ENCODE measurements at regions not wholly inside any gene's neighbourhood (a gene's known extent, or its start where the extent isn't known, plus 50 kb on each side); places are given as distances from the start of the nearest gene placed in this dataset.
A peak's percentile ranks its signal among the peaks of the same experiment; 100 is the strongest.

DNA sequence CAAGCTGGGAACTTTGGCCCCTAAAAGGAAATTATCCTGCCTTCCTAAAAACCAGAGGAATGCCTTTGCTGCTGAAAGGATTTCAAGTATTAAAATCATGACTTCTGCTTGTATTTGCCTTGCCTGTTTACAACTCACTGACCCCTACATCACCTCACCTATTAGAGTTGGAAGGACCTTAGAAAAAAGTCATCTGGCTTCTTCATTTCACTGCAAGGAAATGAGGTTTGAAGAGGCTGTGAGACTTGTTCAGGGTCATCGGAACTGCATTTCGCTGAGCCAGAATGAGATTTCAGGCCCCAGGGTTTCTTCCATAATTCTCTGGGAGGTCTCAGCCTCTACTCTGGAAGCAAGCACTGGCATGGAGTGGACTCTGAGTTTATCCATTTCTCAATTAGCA is 304.1 kb downstream of the BUD13 start:
- peaks cover 7% of the 10 kb centered on the region for H3K27me3 Mint-ChIP-seq
- H3K4me3 Mint-ChIP-seq, result no peak overlapping the region
- peaks cover 6% of the 10 kb centered on the region for H3K9me3 Mint-ChIP-seq
- no peak for ATAC-seq
- no peaks in the 10 kb centered on the region for H3K36me3 Mint-ChIP-seq
- no peak overlapping the region for H3K27ac Mint-ChIP-seq
- no peaks in the 10 kb centered on the region for H3K4me1 Mint-ChIP-seq

DNA sequence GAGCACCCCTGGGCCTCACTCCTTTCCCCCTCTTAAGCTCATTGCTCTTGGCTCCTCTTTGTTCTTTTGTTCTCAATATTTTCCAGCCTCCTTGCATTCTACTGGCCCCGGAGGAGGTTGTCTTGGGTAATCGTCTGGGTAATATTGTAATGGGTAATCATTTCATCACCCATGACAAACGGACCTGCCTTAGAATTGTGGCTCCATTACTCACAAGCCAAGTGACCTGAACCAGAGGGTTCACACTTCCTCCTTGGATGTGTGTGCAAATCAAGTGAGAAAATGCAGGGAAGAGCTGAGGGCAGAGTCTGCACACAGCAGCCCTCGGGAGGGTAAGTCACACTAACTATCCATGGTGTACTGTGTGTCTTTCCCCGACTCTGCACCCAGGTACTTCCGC is 305.0 kb downstream of the BUD13 start:
- Mint-ChIP-seq H3K27ac (no peak overlapping the region), H3K9me3 (peaks cover 6% of the 10 kb centered on the region), H3K36me3 (no peaks in the 10 kb centered on the region), H3K27me3 (peaks cover 7% of the 10 kb centered on the region), H3K4me3 (no peak overlapping the region), H3K4me1 (no peaks in the 10 kb centered on the region)
- no peak for ATAC-seq

GRCh38 chr11:116466801-116467200 is 306.0 kb downstream of the BUD13 start:
- Mint-ChIP-seq H3K36me3 (no peaks in the 10 kb centered on the region), H3K27me3 (peaks cover 7% of the 10 kb centered on the region), H3K9me3 (peaks cover 6% of the 10 kb centered on the region), H3K4me1 (no peaks in the 10 kb centered on the region), H3K4me3 (no peak overlapping the region), H3K27ac (no peak overlapping the region)
- no peak for ATAC-seq

DNA sequence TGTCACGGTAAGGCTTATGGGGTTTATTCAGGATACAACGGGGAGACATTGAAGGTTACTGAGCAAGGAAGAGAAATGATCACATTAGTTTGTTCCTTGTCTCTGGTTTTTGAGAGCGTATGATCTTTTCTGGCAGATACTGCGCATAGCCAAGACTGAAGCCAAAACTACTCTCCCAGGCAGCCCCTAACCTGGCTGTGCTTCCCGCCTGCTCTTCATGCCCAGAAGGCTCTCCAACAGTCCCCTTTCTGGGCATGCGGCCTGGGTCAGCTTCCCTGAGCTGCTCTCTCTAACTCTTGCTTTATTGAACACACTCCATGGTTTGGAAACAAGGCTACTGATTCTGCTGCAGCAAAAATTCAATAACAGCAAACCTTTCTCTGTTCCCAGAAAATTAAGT is 306.6 kb downstream of the BUD13 start:
- peaks cover 7% of the 10 kb centered on the region for H3K27me3 Mint-ChIP-seq
- no peaks in the 10 kb centered on the region for H3K36me3 Mint-ChIP-seq
- H3K9me3 Mint-ChIP-seq, result peaks cover 2% of the 10 kb centered on the region
- H3K4me3 Mint-ChIP-seq, result no peak overlapping the region
- H3K27ac Mint-ChIP-seq, result no peak overlapping the region
- ATAC-seq, result no peak
- no peaks in the 10 kb centered on the region for H3K4me1 Mint-ChIP-seq

DNA sequence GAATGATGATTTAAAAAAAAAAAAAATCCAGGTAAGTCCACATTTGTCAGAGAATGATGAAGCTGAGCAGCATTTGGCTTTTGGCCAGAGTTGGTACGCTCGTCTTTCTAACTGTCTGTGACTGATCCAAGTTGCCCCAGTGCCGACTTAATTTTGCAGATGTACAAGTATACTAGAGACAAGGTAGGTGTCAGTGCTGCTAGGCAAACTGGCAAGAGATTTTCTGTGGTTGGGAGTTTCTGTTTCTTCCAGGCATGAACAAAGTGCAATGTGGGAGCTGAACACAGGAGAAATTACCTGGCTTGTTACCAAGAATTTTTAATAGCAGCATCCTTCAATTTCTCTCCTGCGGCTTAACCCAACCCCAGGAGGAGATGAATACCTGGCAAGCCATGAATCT is 307.7 kb downstream of the BUD13 start:
- no peak for ATAC-seq
- Mint-ChIP-seq H3K9me3 (no peaks in the 10 kb centered on the region), H3K27me3 (peaks cover 7% of the 10 kb centered on the region), H3K36me3 (no peaks in the 10 kb centered on the region), H3K4me1 (no peaks in the 10 kb centered on the region), H3K27ac (no peak overlapping the region), H3K4me3 (no peak overlapping the region)

DNA sequence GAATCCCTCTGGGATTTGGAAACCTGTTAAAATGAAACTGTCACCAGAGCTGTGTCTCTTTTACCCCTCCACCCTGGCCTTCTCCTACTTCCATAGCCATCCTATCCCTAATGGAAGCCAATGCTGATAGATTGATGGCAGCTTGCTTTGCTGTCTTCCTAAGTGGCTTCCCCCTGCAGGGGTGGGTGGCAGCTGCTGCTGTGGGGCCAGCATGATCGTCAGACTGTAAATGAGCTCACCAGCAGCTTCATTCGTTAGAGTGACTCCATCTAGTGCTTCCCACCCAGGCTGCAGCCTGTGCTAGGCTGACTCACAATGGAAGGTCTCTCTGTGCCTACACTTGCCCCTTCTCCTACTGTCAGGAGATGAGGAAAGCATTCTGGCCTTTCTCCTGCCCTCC is 311.0 kb downstream of the BUD13 start:
- no peak for ATAC-seq
- Mint-ChIP-seq H3K27ac (no peak overlapping the region), H3K4me3 (no peak overlapping the region), H3K4me1 (peaks cover 4% of the 10 kb centered on the region), H3K9me3 (no peaks in the 10 kb centered on the region), H3K36me3 (no peaks in the 10 kb centered on the region), H3K27me3 (peaks cover 9% of the 10 kb centered on the region)

DNA sequence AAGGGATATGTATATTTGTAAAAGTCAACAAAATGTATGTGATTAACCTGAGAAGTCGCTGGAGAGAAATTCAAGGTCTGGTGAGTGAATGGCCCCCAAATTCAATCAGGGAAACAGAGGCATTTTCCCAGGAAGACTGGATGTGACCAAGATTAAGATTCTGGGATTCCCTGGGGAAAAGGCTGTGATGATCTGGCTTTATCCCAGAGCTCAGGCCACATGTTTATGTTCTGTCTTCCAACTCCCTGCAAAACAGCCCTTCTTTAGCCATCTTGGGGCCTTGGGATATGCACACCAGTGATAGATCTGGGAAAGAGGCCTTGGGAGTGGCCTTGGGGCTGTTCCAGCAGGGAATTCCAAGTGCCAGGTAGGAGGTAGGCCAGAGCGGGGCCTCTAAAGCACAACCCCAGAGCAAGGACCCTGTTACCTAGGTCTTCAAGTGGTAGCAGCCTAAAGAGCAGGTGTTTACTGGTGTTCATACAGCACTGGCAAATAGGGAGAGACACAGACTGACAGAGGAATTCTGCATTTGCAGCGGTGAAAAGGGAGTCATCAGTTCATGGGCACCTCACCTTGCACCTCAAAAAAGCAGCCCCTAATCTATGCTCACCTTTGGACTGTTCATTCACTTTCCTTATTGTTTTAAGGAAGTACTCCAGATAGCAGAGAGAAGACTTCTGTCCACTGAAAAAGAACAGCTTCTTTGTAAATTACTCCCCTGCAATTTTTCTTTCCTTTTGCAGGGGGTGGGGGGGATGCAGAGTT is 312.4 kb downstream of the BUD13 start:
- Mint-ChIP-seq H3K4me1 (peaks cover 4% of the 10 kb centered on the region), H3K4me3 (no peak overlapping the region), H3K9me3 (no peaks in the 10 kb centered on the region), H3K36me3 (no peaks in the 10 kb centered on the region), H3K27ac (no peak overlapping the region), H3K27me3 (peaks cover 9% of the 10 kb centered on the region)
- no peak for ATAC-seq

DNA sequence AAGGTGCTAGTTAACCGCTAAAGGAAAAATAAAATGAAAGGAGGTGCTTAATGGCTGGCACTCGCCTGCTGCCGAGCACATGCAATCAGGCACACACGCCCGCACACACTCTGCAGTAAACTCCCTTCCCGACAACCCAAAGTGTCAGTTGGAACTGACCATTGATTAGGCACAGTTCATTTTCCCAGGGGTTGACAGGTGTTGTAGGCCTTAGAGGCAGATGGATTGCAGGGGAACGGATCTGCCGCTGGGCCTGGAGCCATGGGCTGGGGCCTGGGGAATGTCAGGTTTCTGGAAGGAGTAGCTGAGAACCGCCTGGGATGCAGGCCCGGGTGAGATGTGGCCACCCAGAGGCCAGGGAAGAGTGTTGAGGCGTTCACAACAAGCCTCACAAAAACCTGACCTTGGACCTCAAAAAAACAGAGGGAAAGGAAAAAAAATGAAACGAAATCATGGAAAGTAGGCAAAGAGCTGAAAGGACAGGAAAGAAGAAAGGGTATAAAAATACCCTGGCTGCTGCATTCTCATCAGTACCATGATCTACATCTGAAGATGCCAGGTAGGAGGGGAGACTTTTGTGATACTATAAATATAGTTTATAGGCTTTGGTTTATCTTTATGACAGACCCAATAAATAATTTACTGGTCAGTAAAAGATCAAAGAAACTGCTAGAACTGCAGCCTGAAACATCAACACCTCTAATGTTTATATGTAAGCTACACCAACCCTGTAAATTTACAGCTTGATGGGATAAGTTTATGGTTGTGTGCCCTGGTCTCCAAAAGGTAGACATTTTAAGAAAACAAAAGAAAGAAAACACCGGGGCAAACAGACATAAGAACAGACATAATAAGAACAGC is 313.4 kb downstream of the BUD13 start:
- peaks cover 9% of the 10 kb centered on the region for H3K27me3 Mint-ChIP-seq
- H3K4me3 Mint-ChIP-seq, result no peak overlapping the region
- no peak overlapping the region for H3K27ac Mint-ChIP-seq
- peaks cover 4% of the 10 kb centered on the region for H3K4me1 Mint-ChIP-seq
- no peaks in the 10 kb centered on the region for H3K36me3 Mint-ChIP-seq
- H3K9me3 Mint-ChIP-seq, result no peaks in the 10 kb centered on the region
- no peak for ATAC-seq

- ATAC-seq, result no peak
- Mint-ChIP-seq H3K4me1 (peaks cover 4% of the 10 kb centered on the region), H3K27ac (no peak overlapping the region), H3K27me3 (peaks cover 9% of the 10 kb centered on the region), H3K4me3 (no peak overlapping the region), H3K36me3 (no peaks in the 10 kb centered on the region), H3K9me3 (no peaks in the 10 kb centered on the region)
Observed at GRCh38 chr11:116458546-116458945, 314.2 kb downstream of the BUD13 start.

- no peak for ATAC-seq
Observed at GRCh38 chr11:116457336-116458007, 315.3 kb downstream of the BUD13 start.

GRCh38 chr11:116454951-116455350 is 317.8 kb downstream of the BUD13 start:
- H3K27me3 Mint-ChIP-seq, result peaks cover 9% of the 10 kb centered on the region
- peaks cover 4% of the 10 kb centered on the region for H3K4me1 Mint-ChIP-seq
- ATAC-seq, result no peak
- H3K27ac Mint-ChIP-seq, result no peak overlapping the region
- H3K36me3 Mint-ChIP-seq, result no peaks in the 10 kb centered on the region
- H3K4me3 Mint-ChIP-seq, result no peak overlapping the region
- peaks cover 7% of the 10 kb centered on the region for H3K9me3 Mint-ChIP-seq

More at GRCh38 chr11:116457336-116458007, 315.3 kb downstream of the BUD13 start:
- H3K9me3 Mint-ChIP-seq, result no peaks in the 10 kb centered on the region
- H3K27ac Mint-ChIP-seq, result no peak overlapping the region
- H3K27me3 Mint-ChIP-seq, result peaks cover 9% of the 10 kb centered on the region
- no peaks in the 10 kb centered on the region for H3K36me3 Mint-ChIP-seq
- H3K4me1 Mint-ChIP-seq, result peaks cover 4% of the 10 kb centered on the region
- no peak overlapping the region for H3K4me3 Mint-ChIP-seq

- Mint-ChIP-seq H3K4me1 (peaks cover 4% of the 10 kb centered on the region), H3K27ac (no peak overlapping the region)
Observed at GRCh38 chr11:116454020-116454645, 318.7 kb downstream of the BUD13 start.

DNA sequence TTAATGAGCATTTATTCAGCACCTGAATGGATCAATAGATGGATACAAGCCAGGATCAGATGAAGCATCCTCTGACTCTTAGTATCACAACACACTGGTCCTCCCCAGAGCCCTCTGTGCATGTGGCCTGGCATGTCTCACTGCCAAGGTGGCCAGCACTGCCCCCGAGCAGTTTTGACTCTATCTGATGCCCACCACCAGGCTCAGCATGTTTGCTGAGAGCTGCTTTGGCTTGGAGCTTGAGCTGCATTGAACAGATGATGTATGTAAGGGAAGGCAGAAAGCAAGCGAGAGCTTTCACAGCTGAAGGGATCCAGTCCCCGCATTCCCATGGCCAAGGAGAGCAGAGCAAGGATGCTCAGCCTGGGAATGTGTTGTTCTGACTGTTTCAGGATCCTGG is 320.3 kb downstream of the BUD13 start:
- Mint-ChIP-seq H3K4me3 (no peak overlapping the region), H3K27ac (no peak overlapping the region), H3K36me3 (no peaks in the 10 kb centered on the region), H3K4me1 (peaks cover under 1% of the 10 kb centered on the region), H3K27me3 (peaks cover 3% of the 10 kb centered on the region), H3K9me3 (peaks cover 10% of the 10 kb centered on the region)
- no peak for ATAC-seq

More at GRCh38 chr11:116454020-116454645, 318.7 kb downstream of the BUD13 start:
- H3K4me3 Mint-ChIP-seq, result no peak overlapping the region
- ATAC-seq, result peak; percentile 36
- H3K27me3 Mint-ChIP-seq, result peaks cover 9% of the 10 kb centered on the region
- H3K9me3 Mint-ChIP-seq, result peaks cover 10% of the 10 kb centered on the region
- no peaks in the 10 kb centered on the region for H3K36me3 Mint-ChIP-seq

DNA sequence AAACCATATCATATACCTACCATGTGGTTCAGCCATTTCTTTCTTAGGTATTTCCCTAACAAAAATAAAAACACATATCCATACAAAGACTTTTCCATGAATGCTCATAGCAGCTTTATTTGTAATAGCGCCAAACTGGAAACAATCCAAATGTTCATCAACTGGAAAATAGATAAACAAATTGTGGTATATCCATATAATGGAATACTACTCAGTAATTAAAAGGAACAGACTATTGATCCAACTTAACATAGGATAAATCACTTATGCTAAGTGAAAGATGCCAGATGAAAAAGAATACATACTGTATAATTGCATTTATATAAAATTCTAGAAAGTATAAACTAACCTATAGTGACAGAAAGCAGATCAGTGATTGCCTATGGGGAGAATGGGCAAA is 323.3 kb downstream of the BUD13 start:
- Mint-ChIP-seq H3K4me3 (no peak overlapping the region), H3K4me1 (no peaks in the 10 kb centered on the region), H3K27ac (no peak overlapping the region), H3K27me3 (no peaks in the 10 kb centered on the region), H3K9me3 (peaks cover 10% of the 10 kb centered on the region), H3K36me3 (no peaks in the 10 kb centered on the region)
- ATAC-seq, result no peak
